DOHH2 (cell line): ENCODE measurements at regions not wholly inside any gene's neighbourhood (a gene's known extent, or its start where the extent isn't known, plus 50 kb on each side); places are given as distances from the start of the nearest gene placed in this dataset.

Experiments
- H3F3A ChIP-seq: fragments of 200-600 bp; sonication (generic), shearing (Covaris generic); 2 replicates; pipeline ENCODE4 v1.6.0; 2016; ENCODE audit warnings: antibody characterized with exemption, mild to moderate bottlenecking; ENCODE audit not compliant: control insufficient read depth, insufficient read depth
- H3K27ac ChIP-seq: fragments of 200-600 bp; sonication (generic); 2 replicates; pipeline ENCODE4 v1.5.1; 2014; ENCODE audit warnings: low read depth, mild to moderate bottlenecking, low read length, moderate library complexity
- H3K27me3 ChIP-seq: fragments of 200-600 bp; sonication (generic); 2 replicates; pipeline ENCODE4 v1.6.1; 2014; ENCODE audit warnings: mild to moderate bottlenecking, low read length, mixed read lengths; ENCODE audit not compliant: control insufficient read depth
- H3K36me3 ChIP-seq: fragments of 200-600 bp; sonication (generic); 2 replicates; pipeline ENCODE4 v1.6.1; 2014; ENCODE audit warnings: mild to moderate bottlenecking, low read length, moderate library complexity, mixed read lengths; ENCODE audit not compliant: control insufficient read depth
- H3K4me1 ChIP-seq: fragments of 200-600 bp; sonication (generic); 2 replicates; pipeline ENCODE4 v1.6.1; 2014; ENCODE audit warnings: mild to moderate bottlenecking, low read length, mixed read lengths; ENCODE audit not compliant: control insufficient read depth
- H3K4me2 ChIP-seq: fragments of 200-600 bp; sonication (generic); 2 replicates; pipeline ENCODE4 v1.6.0; 2014; ENCODE audit warnings: mild to moderate bottlenecking, low read length, moderate library complexity
- H3K4me3 ChIP-seq: fragments of 200-600 bp; sonication (generic); 2 replicates; pipeline ENCODE4 v1.5.1; 2014; ENCODE audit warnings: mild to moderate bottlenecking, low read length, mixed read lengths
- H3K79me2 ChIP-seq: fragments of 200-600 bp; sonication (generic); 2 replicates; pipeline ENCODE4 v1.6.1; 2014; ENCODE audit warnings: mild to moderate bottlenecking, low read length, mixed read lengths; ENCODE audit not compliant: control insufficient read depth
- H3K9me2 ChIP-seq: fragments of 200-600 bp; sonication (generic); replicated peaks from 2 replicates; pipeline ENCODE4 v1.6.1; 2014; ENCODE audit warnings: mild to moderate bottlenecking, low read length, mixed read lengths; ENCODE audit not compliant: control insufficient read depth
- H3K9me3 ChIP-seq: fragments of 200-600 bp; sonication (generic); 2 replicates; pipeline ENCODE4 v1.6.1; 2014; ENCODE audit warnings: antibody characterized with exemption, low read length, mixed read lengths; ENCODE audit not compliant: control insufficient read depth, insufficient read depth
- H4K20me1 ChIP-seq: fragments of 200-600 bp; sonication (generic); 2 replicates; pipeline ENCODE4 v1.6.0; 2014; ENCODE audit warnings: low read depth, mild to moderate bottlenecking, antibody characterized with exemption, low read length, moderate library complexity; ENCODE audit not compliant: control insufficient read depth, insufficient read depth
- EZH2phosphoT487 ChIP-seq: fragments of 200-600 bp; sonication (generic); IDR thresholded peaks from 2 replicates; pipeline ENCODE4 v1.6.1; 2017; ENCODE audit warnings: borderline replicate concordance, mild to moderate bottlenecking, antibody characterized with exemption, low read length, moderate library complexity, mixed read lengths
- TF ChIP-seq, protein P1 (sequence below): fragments of 200-600 bp; sonication (generic); IDR thresholded peaks from one replicate; pipeline ENCODE4 v1.5.1; 2014; ENCODE audit warnings: antibody characterized with exemption, mild to moderate bottlenecking, low read depth, low read length; ENCODE audit not compliant: poor library complexity, severe bottlenecking

DNA sequence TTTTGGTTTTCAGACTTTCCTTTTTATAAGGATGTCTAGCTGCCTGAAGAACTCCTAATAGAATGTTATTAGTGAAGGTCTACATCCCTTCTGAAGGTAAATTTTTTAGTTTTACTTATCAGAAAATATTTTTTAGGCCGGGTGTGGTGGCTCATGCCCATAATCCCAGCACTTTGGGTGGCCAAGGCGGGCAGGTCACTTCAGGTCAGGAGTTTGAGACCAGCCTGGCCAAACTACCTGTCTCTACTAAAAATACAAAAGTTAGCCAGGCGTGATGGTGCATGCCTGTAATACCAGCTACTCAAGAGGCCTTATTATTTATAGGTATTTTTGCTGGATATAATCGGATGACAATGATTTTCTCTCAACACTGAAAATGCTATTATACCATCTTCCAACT lies 181.9 kb upstream of the KCNK2 start:
- no peaks in the 10 kb centered on the region for H3K4me1 ChIP-seq
- no peak overlapping the region for H3K4me2 ChIP-seq
- no peaks in the 10 kb centered on the region for H3K9me3 ChIP-seq
- H3K79me2 ChIP-seq, result no peaks in the 10 kb centered on the region
- H3K9me2 ChIP-seq, result no peaks in the 10 kb centered on the region
- H3K36me3 ChIP-seq, result no peaks in the 10 kb centered on the region
- H3K27ac ChIP-seq, result no peak overlapping the region
- no peak overlapping the region for H3K4me3 ChIP-seq
- no peaks in the 10 kb centered on the region for H4K20me1 ChIP-seq
- TF ChIP-seq, protein P1, sequence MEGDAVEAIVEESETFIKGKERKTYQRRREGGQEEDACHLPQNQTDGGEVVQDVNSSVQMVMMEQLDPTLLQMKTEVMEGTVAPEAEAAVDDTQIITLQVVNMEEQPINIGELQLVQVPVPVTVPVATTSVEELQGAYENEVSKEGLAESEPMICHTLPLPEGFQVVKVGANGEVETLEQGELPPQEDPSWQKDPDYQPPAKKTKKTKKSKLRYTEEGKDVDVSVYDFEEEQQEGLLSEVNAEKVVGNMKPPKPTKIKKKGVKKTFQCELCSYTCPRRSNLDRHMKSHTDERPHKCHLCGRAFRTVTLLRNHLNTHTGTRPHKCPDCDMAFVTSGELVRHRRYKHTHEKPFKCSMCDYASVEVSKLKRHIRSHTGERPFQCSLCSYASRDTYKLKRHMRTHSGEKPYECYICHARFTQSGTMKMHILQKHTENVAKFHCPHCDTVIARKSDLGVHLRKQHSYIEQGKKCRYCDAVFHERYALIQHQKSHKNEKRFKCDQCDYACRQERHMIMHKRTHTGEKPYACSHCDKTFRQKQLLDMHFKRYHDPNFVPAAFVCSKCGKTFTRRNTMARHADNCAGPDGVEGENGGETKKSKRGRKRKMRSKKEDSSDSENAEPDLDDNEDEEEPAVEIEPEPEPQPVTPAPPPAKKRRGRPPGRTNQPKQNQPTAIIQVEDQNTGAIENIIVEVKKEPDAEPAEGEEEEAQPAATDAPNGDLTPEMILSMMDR, result no peak
- TF ChIP-seq EZH2phosphoT487, result no peak
- H3F3A ChIP-seq, result no peaks in the 10 kb centered on the region
- no peaks in the 10 kb centered on the region for H3K27me3 ChIP-seq

DNA sequence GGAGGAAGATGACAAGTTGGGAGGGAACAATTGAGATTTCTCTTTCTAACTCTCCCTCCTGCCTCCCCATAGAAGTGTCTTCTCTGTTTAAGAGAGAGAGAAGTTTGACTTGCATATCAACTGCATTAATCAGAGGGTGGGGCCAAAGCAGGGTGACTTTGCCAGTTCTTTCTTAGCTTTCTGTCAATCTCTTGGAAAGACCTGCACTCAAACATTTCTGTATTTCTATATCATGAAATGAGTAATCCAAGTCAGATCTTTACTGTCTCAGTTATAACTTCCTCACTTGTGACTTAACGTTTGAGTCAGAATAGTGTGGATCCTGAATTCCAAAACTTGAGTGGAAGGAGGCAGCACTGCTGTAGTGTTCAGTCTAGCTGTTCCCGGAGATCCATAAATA lies 180.8 kb upstream of the KCNK2 start:
- Histone ChIP-seq H4K20me1 (no peaks in the 10 kb centered on the region), H3F3A (no peaks in the 10 kb centered on the region), H3K27ac (no peak overlapping the region), H3K27me3 (no peaks in the 10 kb centered on the region), H3K36me3 (no peaks in the 10 kb centered on the region), H3K4me1 (no peaks in the 10 kb centered on the region), H3K4me2 (no peak overlapping the region), H3K79me2 (no peaks in the 10 kb centered on the region), H3K9me3 (no peaks in the 10 kb centered on the region), H3K4me3 (no peak overlapping the region), H3K9me2 (no peaks in the 10 kb centered on the region)
- TF ChIP-seq EZH2phosphoT487, result no peak
- TF ChIP-seq, protein P1, result no peak

DNA sequence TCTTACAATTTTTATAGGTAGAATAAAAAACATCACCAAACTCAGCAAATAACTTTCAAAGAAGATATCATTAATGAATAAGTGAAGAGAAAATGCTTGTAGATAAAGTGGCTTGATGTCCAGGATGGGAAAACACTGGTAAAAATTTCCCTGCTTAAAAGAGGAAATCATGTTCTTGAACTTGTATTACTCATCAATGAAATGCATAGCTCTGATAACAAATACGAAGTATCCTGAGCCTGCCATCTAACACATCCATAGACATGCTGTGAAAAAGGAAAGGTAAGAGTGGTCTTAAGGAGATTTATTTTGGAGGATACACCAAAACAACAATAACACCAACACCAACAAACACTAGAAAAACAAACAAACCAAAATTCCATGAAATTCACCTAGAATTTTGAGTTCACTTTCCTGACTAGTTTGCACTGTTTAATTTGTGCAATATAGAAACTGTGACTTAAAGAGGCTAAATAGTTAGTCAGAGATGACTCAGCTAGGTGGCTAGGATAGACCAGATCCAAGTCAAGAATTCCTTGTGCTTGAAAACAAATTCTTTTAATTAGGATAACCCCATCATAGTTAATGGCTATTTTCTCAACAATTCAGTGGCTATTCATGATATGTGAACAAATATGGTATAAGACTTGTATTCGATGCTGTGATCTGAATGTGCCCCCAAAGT lies 179.8 kb upstream of the KCNK2 start:
- H4K20me1 ChIP-seq, result no peaks in the 10 kb centered on the region
- no peaks in the 10 kb centered on the region for H3K27me3 ChIP-seq
- H3K9me3 ChIP-seq, result no peaks in the 10 kb centered on the region
- no peak overlapping the region for H3K27ac ChIP-seq
- TF ChIP-seq, protein P1, result no peak
- TF ChIP-seq EZH2phosphoT487, result no peak
- no peaks in the 10 kb centered on the region for H3K9me2 ChIP-seq
- no peaks in the 10 kb centered on the region for H3K36me3 ChIP-seq
- no peak overlapping the region for H3K4me3 ChIP-seq
- no peak overlapping the region for H3K4me2 ChIP-seq
- H3K79me2 ChIP-seq, result no peaks in the 10 kb centered on the region
- H3F3A ChIP-seq, result no peaks in the 10 kb centered on the region
- no peaks in the 10 kb centered on the region for H3K4me1 ChIP-seq
